ENCODE measurements at regions not wholly inside any gene's neighbourhood (a gene's known extent, or its start where the extent isn't known, plus 50 kb on each side); places are given as distances from the start of the nearest gene placed in this dataset.

DNA sequence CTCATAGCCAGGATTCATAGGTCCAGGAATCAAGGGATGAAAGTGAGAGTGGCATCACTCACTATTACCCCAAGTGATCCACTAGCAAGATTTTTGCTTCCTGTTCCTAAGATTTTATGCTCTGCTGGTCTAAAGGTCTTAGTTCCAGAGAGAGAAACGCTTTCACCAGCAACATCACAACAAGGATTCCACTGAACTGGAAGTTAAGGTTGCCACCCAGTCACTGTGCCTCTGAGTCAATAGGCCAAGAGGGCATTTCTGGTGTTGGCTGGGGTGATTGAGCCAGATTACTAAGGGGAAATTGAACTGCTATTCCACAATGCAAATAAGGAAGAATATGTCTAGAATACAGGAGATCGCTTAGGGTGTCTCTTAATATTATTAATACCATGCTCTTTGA is 142.5 kb upstream of the ARID2 start:
- DNase-seq (ENCODE audit: low read depth in 2 of 2): no peak

DNA sequence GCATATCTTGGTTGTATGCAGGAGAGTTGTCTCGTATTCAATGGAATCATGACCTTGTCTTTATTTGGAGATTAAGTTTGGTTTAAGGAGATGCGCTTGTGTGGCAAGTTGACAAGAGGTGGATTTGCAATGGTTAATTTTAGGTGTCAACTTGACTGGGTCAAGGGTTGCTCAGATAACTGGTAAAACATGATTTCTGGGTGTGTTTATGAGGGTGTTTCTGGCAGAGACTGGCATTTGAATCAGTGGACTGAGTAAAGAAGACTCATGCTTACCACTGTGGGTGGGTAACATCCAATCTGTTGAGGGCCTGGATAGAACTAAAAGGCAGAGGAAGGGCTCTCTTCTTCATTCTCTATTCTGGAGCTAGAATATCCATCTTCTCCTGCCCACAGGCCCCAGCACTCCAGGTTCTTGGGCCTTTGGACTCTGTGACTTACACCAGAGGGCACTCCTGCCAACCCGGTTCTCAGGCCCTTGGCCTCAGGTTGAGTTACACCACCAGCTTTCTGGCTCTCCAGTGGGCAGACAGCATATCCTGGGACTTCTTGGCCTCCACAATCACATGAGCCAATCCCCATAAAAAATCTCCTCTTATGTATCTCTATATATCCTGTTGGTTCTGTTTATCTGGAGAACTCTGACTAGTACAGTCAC is 141.5 kb upstream of the ARID2 start:
- DNase-seq (ENCODE audit: low read depth in 2 of 2): no peak

DNA sequence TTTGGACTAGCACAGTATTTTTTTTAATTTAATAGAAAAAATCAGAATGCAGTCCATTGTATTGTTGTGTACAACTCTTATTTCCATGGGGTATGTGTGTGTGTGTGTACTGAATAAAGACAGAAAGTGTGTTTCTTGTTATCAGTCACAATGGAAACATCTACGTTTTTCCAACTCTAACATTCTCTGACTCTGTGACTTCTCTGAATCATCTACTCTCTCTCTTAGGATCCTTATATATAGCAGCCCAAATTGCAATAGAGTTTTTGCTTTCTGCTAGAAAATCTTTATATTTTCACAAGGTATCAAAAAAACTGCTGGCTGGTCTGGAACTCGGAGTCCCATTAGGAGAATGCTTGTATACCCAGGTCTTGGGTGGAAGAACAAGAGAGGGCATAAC is 138.9 kb upstream of the ARID2 start:
- no peak for DNase-seq (ENCODE audit: low read depth in 2 of 2)

DNA sequence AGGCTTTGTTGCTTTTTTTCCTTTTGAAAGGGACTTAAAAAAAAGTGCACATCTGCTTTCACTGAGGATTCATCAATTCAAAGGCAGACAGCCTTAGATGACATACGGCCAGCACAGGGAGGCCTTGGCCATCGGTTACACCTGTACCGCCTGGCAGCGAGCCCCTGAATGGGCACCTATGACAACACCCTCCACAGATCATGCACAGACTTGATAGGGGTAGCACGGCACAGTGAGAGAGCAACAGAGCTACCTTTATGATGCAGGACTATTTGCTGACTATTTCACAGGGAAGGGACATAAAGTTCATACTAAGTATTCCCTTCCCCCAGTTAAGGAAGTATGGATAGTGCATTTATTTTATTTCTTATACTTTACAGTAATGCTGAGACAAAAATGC is 137.9 kb upstream of the ARID2 start:
- DNase-seq (ENCODE audit: low read depth in 2 of 2): no peak

DNA sequence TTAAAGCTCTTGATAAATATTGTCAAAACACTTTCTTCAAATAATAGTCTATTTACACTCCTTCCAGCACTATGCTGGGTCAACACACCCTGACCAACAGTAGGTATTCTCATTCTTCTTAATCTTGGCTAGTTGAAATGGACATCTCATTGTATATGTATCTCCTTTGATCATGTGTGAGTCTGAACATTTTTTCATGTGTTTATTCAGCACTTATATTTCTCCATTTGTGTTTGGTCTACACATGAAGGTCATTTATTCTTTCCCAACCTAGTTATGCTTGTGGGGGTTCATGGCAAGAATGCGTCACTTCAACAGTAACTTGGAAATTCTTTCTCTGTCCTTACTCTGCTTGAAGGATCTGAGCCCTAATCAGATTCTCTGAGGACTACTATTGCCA is 133.1 kb upstream of the ARID2 start:
- no peak for DNase-seq (ENCODE audit: low read depth in 2 of 2)

DNA sequence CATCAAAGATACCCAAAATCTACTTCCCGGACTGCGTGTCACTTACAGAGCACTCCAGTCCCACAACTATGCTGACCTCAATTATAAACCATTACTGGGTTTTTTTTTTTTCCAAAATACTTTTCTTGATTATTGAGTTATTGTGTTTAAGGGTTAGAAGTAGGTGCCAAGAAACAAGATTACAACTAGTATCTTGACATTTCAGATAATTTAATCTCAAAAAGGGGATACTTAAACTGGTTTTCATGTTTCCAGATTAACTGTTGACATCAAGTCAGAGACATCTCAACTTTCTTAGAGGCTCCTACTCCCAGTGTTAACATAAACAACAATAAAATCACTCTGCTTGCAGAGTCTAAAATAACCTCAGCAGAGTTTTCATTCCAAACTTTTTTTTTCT is 131.2 kb upstream of the ARID2 start:
- DNase-seq (ENCODE audit: low read depth in 2 of 2): no peak

DNA sequence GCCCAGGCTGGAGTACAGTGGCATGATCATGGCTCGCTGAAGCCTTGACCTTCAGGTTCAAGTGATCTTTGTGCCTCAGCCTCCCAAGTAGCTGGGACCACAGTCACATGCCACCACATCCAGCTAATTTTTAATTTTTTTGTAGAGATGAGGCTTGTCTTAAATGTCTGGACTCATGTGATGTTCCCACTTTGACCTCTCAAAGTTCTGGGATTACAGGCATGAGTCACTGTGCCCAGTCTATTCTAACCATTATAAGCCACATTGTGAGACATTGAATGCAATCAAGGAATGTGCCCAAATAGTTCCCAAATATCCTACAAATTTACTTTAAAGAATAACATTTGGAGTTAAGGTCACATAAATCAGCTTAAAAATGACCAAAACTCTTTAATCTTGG is 130.7 kb upstream of the ARID2 start:
- no peak for DNase-seq (ENCODE audit: low read depth in 2 of 2)

DNA sequence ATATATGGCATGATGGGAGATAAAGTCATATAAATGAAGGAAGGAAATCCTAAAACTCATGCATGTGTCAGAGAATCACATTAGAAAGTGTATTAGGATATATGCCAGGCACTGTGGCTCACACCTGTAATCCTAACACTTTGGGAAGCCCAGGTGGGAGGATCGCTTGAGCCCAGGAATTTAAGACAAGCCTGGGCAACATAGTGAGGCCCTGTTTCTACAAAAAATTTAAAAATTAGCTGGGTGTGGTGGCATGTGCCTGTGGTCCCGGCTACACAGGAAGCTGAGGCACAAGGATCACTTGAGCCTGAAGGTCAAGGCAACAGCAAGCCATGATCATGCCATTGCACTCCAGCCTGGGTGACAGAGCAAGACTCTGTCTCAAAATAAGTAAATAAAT is 130.3 kb upstream of the ARID2 start:
- DNase-seq (ENCODE audit: low read depth in 2 of 2): no peak

DNA sequence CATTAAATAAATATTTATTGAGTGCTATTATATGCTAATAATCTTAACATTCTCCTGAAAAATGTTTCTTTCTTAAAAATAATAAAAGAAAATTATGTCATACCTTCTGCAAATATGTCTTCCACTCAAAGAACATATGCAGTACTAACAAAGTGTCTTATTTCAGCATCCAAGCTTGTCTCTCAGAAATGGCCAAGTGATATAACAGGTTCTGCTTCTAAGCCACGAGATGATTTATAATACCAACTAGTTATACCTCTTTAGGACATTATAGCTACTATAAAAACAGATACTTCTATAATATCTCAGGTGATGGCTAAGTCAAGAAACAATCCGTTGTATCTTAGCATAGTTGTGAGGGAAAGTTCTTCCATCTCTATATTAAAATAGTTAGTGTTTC is 128.1 kb upstream of the ARID2 start:
- no peak for DNase-seq (ENCODE audit: low read depth in 2 of 2)

DNA sequence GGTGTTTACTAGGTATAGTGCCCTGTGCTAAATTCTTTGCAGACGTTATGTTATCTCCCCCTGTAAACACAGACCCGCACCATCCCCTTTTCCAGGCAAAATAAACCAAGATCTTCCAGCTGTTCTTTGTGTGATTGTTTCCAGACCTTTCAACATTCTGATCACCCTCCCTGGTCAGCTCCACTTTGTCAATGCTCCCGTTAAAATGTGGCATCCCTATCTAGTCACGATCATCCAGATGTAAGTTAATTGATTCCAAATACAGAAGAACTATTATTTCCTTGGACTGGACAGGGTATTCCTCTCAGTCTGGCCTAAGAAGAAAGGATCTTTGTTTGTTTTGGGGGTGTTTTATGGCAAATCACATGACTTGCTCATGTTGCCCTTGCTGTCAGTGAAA is 127.6 kb upstream of the ARID2 start:
- no peak for DNase-seq (ENCODE audit: low read depth in 2 of 2)

DNA sequence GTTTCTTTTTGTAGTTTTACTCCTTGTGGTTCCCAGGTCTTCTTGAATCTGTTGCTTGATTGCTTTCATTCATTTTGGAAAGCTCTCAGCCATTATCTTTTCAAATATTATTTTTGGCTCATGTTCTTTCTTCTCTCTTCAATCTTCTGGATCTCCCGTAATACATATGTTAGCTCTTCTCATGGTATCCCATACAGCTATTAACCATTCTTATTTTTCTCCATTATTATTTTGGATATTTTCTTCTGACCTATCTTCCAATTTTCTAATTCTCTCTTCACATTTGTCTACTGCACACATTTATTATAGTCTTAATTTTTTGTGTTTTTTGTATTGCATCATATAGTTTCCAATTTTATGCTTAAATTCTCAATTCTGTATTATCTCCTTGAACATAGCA is 123.9 kb upstream of the ARID2 start:
- DNase-seq (ENCODE audit: low read depth in 2 of 2): no peak

DNA sequence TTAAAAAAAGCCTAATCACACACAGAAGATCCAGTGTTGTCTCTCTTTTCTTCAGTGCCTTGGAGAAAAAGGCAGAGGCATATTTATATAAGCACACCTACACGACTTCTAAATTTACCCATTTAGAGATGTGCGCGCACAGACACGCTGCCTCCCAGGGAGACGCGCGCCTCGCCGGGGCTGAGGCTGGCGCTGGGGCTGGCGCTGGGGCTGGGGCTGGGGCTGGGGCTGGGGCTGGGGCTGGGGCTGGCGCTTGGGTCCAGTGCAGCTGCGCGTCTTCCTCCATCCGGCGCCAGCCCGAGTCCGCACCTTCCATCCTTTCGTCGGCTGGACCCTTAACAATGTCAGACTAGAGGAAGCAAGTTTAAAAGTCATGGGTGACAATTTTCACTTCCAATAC is 118.4 kb upstream of the ARID2 start:
- no peak for DNase-seq (ENCODE audit: low read depth in 2 of 2)

DNA sequence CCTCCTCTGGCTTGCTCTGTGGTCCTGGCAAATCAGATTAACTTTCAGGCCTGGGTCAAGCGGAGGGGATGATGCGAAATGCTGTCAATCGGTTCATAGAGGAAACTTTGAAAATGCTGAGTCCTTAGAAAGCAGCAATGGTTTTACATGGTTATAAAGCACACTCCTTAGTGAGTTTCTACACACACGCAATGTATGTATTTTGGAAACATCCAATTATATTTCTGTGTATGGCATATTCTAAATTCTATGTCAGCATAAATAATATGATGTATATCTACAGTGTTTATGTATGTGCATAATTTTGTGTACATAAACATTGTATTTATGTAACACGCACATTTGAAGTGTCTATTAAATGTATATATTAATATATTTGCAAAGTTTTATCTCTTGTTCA is 118.0 kb upstream of the ARID2 start:
- no peak for DNase-seq (ENCODE audit: low read depth in 2 of 2)

DNA sequence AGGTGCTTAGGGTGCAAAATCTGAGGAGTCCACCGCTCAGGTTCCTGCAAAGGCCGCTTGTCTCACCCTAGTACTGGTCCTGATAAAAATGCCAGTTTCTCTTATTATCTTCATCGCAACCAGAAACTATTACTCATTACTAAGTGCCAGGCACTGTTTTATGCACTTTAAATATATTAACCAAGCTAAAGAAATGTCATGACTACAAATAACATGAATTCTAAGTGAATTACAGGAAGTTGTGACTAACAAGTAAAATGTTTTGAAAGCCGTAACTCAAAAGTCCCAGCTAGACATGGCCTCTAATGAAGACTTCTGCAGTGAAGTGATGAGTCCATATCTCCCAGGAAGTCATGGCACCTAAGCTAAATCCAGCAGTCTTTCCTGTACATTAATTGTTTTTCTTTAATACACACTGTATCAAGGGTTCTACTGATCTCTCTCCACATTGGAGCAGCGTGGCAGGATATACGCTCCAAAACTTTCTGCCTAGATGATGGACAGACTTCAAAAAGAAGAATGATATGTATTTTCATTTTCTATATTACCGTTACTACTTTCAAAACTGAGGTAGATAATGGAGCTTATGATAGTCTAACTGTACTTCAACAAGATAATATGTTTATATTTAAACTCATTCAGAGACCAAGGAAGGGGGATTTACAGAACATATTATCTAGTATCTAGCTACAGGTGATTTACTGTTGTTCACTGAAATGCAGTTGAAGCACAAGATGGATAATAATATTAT is 117.3 kb upstream of the ARID2 start:
- DNase-seq (ENCODE audit: low read depth in 2 of 2): no peak

DNA sequence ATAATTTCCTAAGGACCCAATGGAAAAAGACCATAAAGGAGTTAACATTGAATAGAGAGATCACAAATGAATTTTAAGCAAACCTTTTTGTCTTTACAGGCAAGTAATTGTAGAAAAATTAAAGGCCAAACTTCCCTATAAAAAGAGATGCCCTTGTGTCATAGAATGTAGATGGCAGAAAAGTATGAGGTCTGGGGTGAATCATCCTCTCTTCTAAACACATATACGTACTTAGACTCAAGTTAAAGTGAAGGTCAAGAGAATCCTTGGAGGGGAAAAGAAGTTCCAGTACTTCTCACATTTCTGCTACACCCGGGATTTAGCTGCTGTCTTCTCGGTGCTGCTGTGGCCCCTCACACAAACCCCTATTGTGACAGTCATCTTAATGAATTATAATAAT is 116.2 kb upstream of the ARID2 start:
- DNase-seq (ENCODE audit: low read depth in 2 of 2): no peak

DNA sequence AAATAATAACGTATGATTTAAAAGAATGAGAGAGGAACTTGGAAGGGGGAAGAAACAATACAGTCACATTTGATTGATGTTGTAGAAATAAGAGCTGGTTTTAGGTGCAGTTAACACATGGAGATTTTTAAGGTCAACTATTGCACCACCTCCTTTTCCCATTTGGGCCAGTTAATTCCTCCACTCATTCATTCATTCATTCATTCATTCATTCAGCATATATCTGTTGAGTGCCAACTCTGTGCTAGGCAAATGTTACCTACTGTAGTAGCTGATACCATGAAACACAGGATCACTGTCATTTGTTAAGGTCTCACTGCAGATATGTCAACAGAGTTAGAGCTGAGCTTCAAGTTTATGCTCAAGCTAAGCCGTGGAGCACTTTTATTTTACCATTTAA is 115.7 kb upstream of the ARID2 start:
- no peak for DNase-seq (ENCODE audit: low read depth in 2 of 2)

DNA sequence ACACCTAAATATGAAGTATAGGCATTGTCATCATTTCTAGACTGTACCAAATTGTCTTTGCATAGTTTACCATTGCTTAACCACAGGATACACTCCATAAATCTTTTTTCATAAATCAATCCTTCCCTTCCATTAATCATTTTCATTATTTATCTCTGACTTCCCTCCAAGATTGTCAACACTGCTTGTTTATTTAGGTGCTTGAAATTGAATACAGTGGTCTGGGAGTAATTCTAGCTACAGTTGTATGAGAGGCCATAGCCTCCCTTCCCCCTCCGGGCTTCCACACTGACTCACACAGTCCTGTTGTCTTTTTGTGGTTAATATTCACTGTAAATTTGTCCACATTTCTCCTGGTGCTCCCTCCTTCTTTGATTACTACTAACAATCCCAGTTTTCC is 114.2 kb upstream of the ARID2 start:
- DNase-seq (ENCODE audit: low read depth in 2 of 2): no peak

DNA sequence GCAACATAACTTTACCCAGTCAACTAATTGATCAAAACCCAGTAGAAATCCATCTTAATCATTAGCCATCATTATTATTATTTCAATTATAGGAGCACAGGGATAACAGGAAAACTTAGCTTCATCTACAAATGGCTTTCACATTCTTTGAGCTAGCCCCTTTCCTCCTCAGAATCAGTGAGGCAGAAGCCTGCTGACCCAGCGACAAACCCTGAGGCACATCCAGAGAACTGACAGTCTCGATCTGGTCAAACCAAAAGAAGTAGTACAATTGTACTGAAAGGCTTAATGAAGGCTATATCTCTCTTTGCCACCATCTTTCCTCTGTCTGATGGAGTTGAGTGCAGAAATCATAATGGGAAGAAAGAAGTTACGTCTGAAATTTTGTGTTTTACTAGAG is 109.8 kb upstream of the ARID2 start:
- no peak for DNase-seq (ENCODE audit: low read depth in 2 of 2)

DNA sequence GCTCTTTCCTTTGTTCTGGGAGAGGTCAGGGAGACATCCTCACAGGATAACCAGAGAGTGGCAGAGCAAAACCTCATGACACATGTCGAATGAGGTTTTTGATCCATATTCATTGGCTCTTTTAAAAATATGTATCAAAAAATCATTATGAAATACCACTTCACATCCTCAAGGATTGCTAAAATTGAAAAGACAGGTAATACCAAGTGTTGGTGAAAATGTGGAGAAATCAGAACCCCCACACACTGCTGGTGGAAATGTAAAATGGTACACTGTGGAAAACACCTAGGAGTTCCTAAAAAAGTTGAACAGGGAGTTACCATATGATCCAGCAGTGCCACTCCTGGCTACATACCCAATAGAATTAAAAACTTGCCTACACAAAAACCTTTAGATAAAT is 107.8 kb upstream of the ARID2 start:
- no peak for DNase-seq (ENCODE audit: low read depth in 2 of 2)

DNA sequence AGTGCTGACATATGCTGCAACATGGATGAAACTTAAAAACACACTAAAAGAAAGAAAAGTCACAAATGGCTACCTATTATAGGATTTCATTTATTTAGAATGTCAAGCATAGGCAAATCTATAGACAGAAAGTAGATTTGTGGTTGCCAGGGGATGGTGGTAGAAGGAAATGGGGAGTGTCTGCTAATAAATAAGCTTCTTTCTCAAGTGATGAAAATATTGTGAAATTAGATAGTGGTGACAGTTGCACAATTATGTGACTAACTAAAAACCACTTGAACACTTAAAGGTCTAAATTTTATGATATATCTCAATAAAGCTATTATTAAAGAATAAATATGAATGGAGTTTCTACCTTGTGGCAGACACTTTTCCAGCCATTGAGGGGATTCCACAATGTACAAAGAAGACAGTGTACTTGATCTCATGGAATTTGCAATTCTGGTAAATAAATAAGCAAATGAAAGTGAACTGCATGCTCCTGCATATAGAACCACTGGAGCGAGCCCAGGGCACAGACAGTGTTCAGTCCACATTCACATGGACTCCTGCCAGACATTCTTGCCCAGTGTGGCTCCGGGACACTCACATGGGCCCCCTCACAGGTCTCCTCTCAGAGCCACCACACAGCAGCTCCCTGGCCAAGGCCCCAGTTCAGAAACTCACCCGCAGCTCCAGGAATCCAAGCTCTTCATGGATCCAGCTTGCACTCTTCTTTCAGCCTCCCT is 107.1 kb upstream of the ARID2 start:
- no peak for DNase-seq (ENCODE audit: low read depth in 2 of 2)

DNA sequence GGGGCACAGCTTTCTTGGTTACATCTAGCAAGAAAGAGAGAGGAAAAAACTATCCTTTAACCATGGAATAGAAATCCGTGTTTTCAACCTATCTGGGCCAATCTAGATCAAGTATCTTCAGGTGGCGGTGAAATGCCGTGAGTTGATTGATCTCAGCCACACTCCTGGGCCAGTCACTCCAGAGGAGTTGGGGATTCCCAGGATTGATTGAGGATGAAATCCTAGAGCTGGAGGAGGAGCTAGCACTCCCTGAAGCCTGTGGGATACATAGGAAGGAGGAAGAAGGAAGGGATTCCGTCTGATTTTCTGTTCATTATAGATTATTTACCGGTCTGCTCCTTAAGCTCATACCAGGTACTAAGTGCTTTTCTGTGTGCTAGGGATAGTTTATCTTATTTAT is 106.3 kb upstream of the ARID2 start:
- no peak for DNase-seq (ENCODE audit: low read depth in 2 of 2)

DNA sequence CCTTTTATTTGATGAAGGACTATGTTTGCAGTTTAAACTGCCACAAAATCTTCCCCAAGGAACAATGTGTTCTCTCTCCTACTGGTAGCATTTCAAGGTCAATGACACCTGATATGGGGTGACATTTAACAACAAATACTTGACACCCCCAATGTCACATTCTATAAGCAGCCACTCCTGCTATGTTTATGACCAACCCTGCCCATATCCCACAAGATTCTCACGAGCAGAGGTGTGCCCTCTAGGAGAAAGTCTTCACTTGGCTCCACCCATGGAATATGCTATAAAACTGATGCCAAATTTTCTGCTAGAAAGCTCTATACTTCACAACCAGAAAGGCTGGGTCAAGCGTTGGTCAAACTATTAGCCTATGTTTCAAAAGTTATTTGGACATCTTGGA is 105.6 kb upstream of the ARID2 start:
- no peak for DNase-seq (ENCODE audit: low read depth in 2 of 2)

DNA sequence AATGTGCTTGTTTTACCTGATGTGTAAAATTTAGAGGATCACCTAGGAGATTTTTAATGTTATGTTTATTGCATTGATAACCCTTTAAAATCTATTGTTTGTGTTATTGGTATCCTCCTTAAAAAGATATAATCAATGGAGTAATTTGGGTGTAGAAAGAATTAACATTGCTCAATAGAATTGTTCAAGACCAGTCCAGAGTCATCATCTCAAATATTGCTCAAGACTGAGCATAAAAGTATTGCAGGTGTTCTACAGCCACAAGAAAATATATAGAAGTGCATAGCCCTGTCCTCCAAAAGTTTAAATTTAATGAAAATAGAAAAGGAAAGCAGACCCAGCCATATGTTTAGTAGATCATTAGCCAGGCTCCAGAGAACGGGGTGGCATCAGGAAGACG is 102.5 kb upstream of the ARID2 start:
- no peak for DNase-seq (ENCODE audit: low read depth in 2 of 2)
